Muscle layer of duodenum (tissue), 2 donors: ENCODE measurements at regions not wholly inside any gene's neighbourhood (a gene's known extent, or its start where the extent isn't known, plus 50 kb on each side); places are given as distances from the start of the nearest gene placed in this dataset.

ENCODE experiments used
- H3K27ac ChIP-seq: one replicate; pipeline ENCODE4 v1.7.0; 2013; ENCODE audit warnings: mild to moderate bottlenecking, low read length
- H3K27me3 ChIP-seq: one replicate; pipeline ENCODE4 v1.7.0; 2013; ENCODE audit warnings: low read depth, mild to moderate bottlenecking, control low read depth, low read length
- H3K36me3 ChIP-seq, 2 donors: one replicate each; pipeline ENCODE4 v1.7.0; 2013; ENCODE audit warnings: low read length in 2 of 2, control low read depth in 1 of 2, mild to moderate bottlenecking in 1 of 2; ENCODE audit not compliant: insufficient read depth in 2 of 2, control insufficient read depth in 1 of 2
- H3K4me1 ChIP-seq, 2 donors: one replicate each; pipeline ENCODE4 v1.7.0; 2013; ENCODE audit warnings: low read length in 2 of 2, mild to moderate bottlenecking in 2 of 2, control low read depth in 1 of 2, moderate library complexity in 1 of 2; ENCODE audit not compliant: insufficient read depth in 2 of 2, control insufficient read depth in 1 of 2
- H3K4me3 ChIP-seq, 2 donors: one replicate each; pipeline ENCODE4 v1.7.0; 2013; ENCODE audit warnings: low read length in 2 of 2, low read depth in 1 of 2, mild to moderate bottlenecking in 1 of 2
- H3K9me3 ChIP-seq, 2 donors: one replicate each; pipeline ENCODE4 v1.7.0; 2013; ENCODE audit warnings: low read length in 2 of 2, control low read depth in 1 of 2, mild to moderate bottlenecking in 1 of 2; ENCODE audit not compliant: control insufficient read depth in 1 of 2
- donor health status: healthy.

- no peaks in the 10 kb centered on the region for H3K27me3 ChIP-seq
- H3K27ac ChIP-seq = no peak overlapping the region
- no peaks in the 10 kb centered on the region for H3K4me1 ChIP-seq
- no peaks in the 10 kb centered on the region for H3K9me3 ChIP-seq
- H3K36me3 ChIP-seq = no peaks in the 10 kb centered on the region
- H3K4me3 ChIP-seq = no peak overlapping the region
Observed at GRCh38 chr12:42660968-42661937, 71.7 kb upstream of the PRICKLE1 start.

GRCh38 chr12:42660117-42660516, 70.6 kb upstream of the PRICKLE1 start:
- no peaks in the 10 kb centered on the region for H3K27me3 ChIP-seq
- no peak overlapping the region for H3K4me3 ChIP-seq
- no peaks in the 10 kb centered on the region for H3K4me1 ChIP-seq
- H3K36me3 ChIP-seq = no peaks in the 10 kb centered on the region
- H3K9me3 ChIP-seq = no peaks in the 10 kb centered on the region
- H3K27ac ChIP-seq = no peak overlapping the region

- Histone ChIP-seq H3K27me3 (no peaks in the 10 kb centered on the region), H3K9me3 (no peaks in the 10 kb centered on the region), H3K36me3 (no peaks in the 10 kb centered on the region), H3K4me1 (no peaks in the 10 kb centered on the region), H3K4me3 (no peak overlapping the region), H3K27ac (no peak overlapping the region)
Observed at GRCh38 chr12:42652048-42652447, 62.5 kb upstream of the PRICKLE1 start.

GRCh38 chr12:42648061-42648460, 58.5 kb upstream of the PRICKLE1 start:
- Histone ChIP-seq H3K4me1 (no peaks in the 10 kb centered on the region), H3K9me3 (no peaks in the 10 kb centered on the region), H3K36me3 (no peaks in the 10 kb centered on the region), H3K4me3 (no peak overlapping the region), H3K27me3 (no peaks in the 10 kb centered on the region), H3K27ac (no peak overlapping the region)

- Histone ChIP-seq H3K4me3 (no peak overlapping the region), H3K36me3 (no peaks in the 10 kb centered on the region), H3K27me3 (no peaks in the 10 kb centered on the region), H3K27ac (no peak overlapping the region), H3K9me3 (no peaks in the 10 kb centered on the region), H3K4me1 (no peaks in the 10 kb centered on the region)
Observed at GRCh38 chr12:42643881-42644579, 54.5 kb upstream of the PRICKLE1 start.

GRCh38 chr12:42641221-42641885, 51.8 kb upstream of the PRICKLE1 start:
- H3K36me3 ChIP-seq = no peaks in the 10 kb centered on the region
- H3K27ac ChIP-seq = no peak overlapping the region
- H3K9me3 ChIP-seq = no peaks in the 10 kb centered on the region
- no peak overlapping the region for H3K4me3 ChIP-seq
- no peaks in the 10 kb centered on the region for H3K4me1 ChIP-seq
- H3K27me3 ChIP-seq = no peaks in the 10 kb centered on the region

GRCh38 chr12:42640391-42640790, 50.8 kb upstream of the PRICKLE1 start:
- H3K4me3 ChIP-seq = no peak overlapping the region
- no peaks in the 10 kb centered on the region for H3K4me1 ChIP-seq
- H3K9me3 ChIP-seq = no peaks in the 10 kb centered on the region
- no peak overlapping the region for H3K27ac ChIP-seq
- H3K27me3 ChIP-seq = no peaks in the 10 kb centered on the region
- H3K36me3 ChIP-seq = no peaks in the 10 kb centered on the region

- Histone ChIP-seq H3K36me3 (no peaks in the 10 kb centered on the region), H3K27me3 (no peaks in the 10 kb centered on the region), H3K27ac (no peak overlapping the region), H3K9me3 (no peaks in the 10 kb centered on the region), H3K4me1 (no peaks in the 10 kb centered on the region), H3K4me3 (no peak overlapping the region)
Observed at GRCh38 chr12:42639556-42639955, 50.0 kb upstream of the PRICKLE1 start.
